SU-DHL-6 (cell line): ENCODE measurements at regions not wholly inside any gene's neighbourhood (a gene's known extent, or its start where the extent isn't known, plus 50 kb on each side); places are given as distances from the start of the nearest gene placed in this dataset.

ENCODE experiments used
- H2AFZ ChIP-seq: fragments of 200-600 bp; sonication (generic); 2 replicates; pipeline ENCODE4 v1.6.1; 2014; ENCODE audit warnings: low read depth, mild to moderate bottlenecking, moderate library complexity, mixed read lengths, antibody characterized with exemption, low read length; ENCODE audit not compliant: severe bottlenecking
- H3F3A ChIP-seq: fragments of 200-600 bp; shearing (Covaris generic); 2 replicates; pipeline ENCODE4 v1.6.0; 2016; ENCODE audit warnings: antibody characterized with exemption, mild to moderate bottlenecking; ENCODE audit not compliant: insufficient read depth
- H3K27ac ChIP-seq: fragments of 200-600 bp; sonication (generic); 2 replicates; pipeline ENCODE4 v1.5.1; 2016; ENCODE audit warnings: low read depth, mild to moderate bottlenecking, low read length, moderate library complexity, mixed read lengths
- H3K27me3 ChIP-seq: fragments of 200-600 bp; sonication (generic), shearing (Covaris generic); 2 replicates; pipeline ENCODE4 v1.6.0; 2014; ENCODE audit warnings: mild to moderate bottlenecking, low read length
- H3K36me3 ChIP-seq: fragments of 200-600 bp; sonication (generic); 2 replicates; pipeline ENCODE4 v1.6.1; 2014; ENCODE audit warnings: mild to moderate bottlenecking, low read length, mixed read lengths
- H3K4me2 ChIP-seq: fragments of 300-600, 200-600 bp; shearing (Covaris generic), sonication (generic); 2 replicates; pipeline ENCODE4 v1.6.0; 2014; ENCODE audit warnings: low read length, low read depth, mild to moderate bottlenecking; ENCODE audit not compliant: poor library complexity, severe bottlenecking
- H3K4me3 ChIP-seq: fragments of 200-600 bp; sonication (generic); 2 replicates; pipeline ENCODE4 v1.5.1; 2014; ENCODE audit warnings: antibody characterized with exemption, low read length, mild to moderate bottlenecking, mixed read lengths; ENCODE audit not compliant: insufficient read depth, poor library complexity, severe bottlenecking
- H3K79me2 ChIP-seq: fragments of 200-600 bp; sonication (generic); 2 replicates; pipeline ENCODE4 v1.6.1; 2014; ENCODE audit warnings: mild to moderate bottlenecking, low read length, moderate library complexity; ENCODE audit not compliant: insufficient read depth
- H3K9ac ChIP-seq: fragments of 200-600 bp; sonication (generic); 2 replicates; pipeline ENCODE4 v1.7.0; 2014; ENCODE audit warnings: mild to moderate bottlenecking, low read length
- H3K9me2 ChIP-seq: fragments of 200-600 bp; sonication (generic); replicated peaks from 2 replicates; pipeline ENCODE4 v1.6.1; 2014; ENCODE audit warnings: low read length; ENCODE audit not compliant: insufficient read depth
- H3K9me3 ChIP-seq: fragments of 200-600 bp; sonication (generic); 2 replicates; pipeline ENCODE4 v1.6.1; 2014; ENCODE audit warnings: low read length, mixed read lengths; ENCODE audit not compliant: insufficient read depth
- H4K20me1 ChIP-seq: fragments of 200-600 bp; sonication (generic); 2 replicates; pipeline ENCODE4 v1.6.1; 2014; ENCODE audit warnings: low read depth, mild to moderate bottlenecking, antibody characterized with exemption, low read length, moderate library complexity, mixed read lengths
- CTCF ChIP-seq: fragments of 200-600 bp; sonication (generic); IDR thresholded peaks from one replicate; pipeline ENCODE4 v1.5.1; 2017; ENCODE audit warnings: antibody characterized with exemption, mild to moderate bottlenecking, low read length, moderate library complexity; ENCODE audit not compliant: insufficient read depth, poor library complexity, severe bottlenecking
- EZH2phosphoT487 ChIP-seq: fragments of 200-600 bp; sonication (generic), shearing (Covaris generic); conservative IDR thresholded peaks from 2 replicates; pipeline ENCODE4 v1.6.1; 2018; ENCODE audit warnings: mild to moderate bottlenecking, antibody characterized with exemption, low read length, moderate library complexity, mixed read lengths

- Histone ChIP-seq H3K36me3 (no peaks in the 10 kb centered on the region), H4K20me1 (no peaks in the 10 kb centered on the region), H3K79me2 (no peaks in the 10 kb centered on the region), H3F3A (no peaks in the 10 kb centered on the region), H3K9me2 (no peaks in the 10 kb centered on the region), H3K4me2 (no peak overlapping the region), H3K9me3 (no peaks in the 10 kb centered on the region), H3K27ac (no peak overlapping the region), H3K27me3 (no peaks in the 10 kb centered on the region), H3K4me3 (no peak overlapping the region), H2AFZ (peak overlapping the region; percentile 22), H3K9ac (no peak overlapping the region)
- no peak for TF ChIP-seq CTCF
- TF ChIP-seq EZH2phosphoT487, result no peak
These were observed 237.0 kb upstream of the CDH9 start for GRCh38 chr5:27275345-27275744.

- Histone ChIP-seq H3K9ac (no peak overlapping the region), H3K4me3 (no peak overlapping the region), H3K9me2 (no peaks in the 10 kb centered on the region), H3K27me3 (no peaks in the 10 kb centered on the region), H3K4me2 (no peak overlapping the region), H3K27ac (no peak overlapping the region), H3F3A (no peaks in the 10 kb centered on the region), H3K79me2 (no peaks in the 10 kb centered on the region), H2AFZ (peak overlapping the region; percentile 53), H3K36me3 (no peaks in the 10 kb centered on the region; the same call in 1 of the 2 replicates), H3K9me3 (peaks cover 2% of the 10 kb centered on the region; the same call in 1 of the 2 replicates), H4K20me1 (no peaks in the 10 kb centered on the region)
- no peak for TF ChIP-seq CTCF
- TF ChIP-seq EZH2phosphoT487, result no peak
These were observed 231.4 kb upstream of the CDH9 start for GRCh38 chr5:27269766-27270165.

GRCh38 chr5:27267209-27267824, 228.9 kb upstream of the CDH9 start:
- no peaks in the 10 kb centered on the region for H3K27me3 ChIP-seq
- no peaks in the 10 kb centered on the region for H4K20me1 ChIP-seq
- H3K4me2 ChIP-seq, result no peak overlapping the region
- no peak overlapping the region for H3K4me3 ChIP-seq
- no peaks in the 10 kb centered on the region; the same call in 1 of the 2 replicates for H3K36me3 ChIP-seq
- H3F3A ChIP-seq, result no peaks in the 10 kb centered on the region
- H2AFZ ChIP-seq, result no peak overlapping the region
- no peaks in the 10 kb centered on the region for H3K9me2 ChIP-seq
- no peak overlapping the region for H3K27ac ChIP-seq
- H3K9ac ChIP-seq, result no peak overlapping the region
- peaks cover 18% of the 10 kb centered on the region; the same call in 1 of the 2 replicates for H3K9me3 ChIP-seq
- TF ChIP-seq EZH2phosphoT487 (no peak), CTCF (no peak)
- H3K79me2 ChIP-seq, result no peaks in the 10 kb centered on the region
